ENCODE measurements at regions not wholly inside any gene's neighbourhood (a gene's known extent, or its start where the extent isn't known, plus 50 kb on each side); places are given as distances from the start of the nearest gene placed in this dataset.

DNA sequence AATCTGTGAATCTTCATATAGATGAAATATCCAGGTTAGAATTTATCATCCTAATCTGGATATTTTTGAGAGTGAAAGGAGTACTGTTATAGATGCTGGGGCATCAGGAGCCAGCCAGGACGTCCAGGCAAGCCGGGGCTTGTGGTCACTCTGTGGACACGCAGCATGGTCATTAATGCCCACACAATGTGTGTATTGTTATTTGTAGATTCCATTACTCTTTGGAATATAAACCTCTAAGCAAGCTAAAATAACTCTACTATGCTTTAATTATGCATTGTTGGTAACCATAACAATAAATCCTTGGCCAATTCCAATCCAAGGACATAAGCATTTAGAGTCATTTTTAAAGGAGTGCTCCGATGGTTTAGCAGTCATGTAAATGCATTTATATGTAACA is 137.9 kb downstream of the TM9SF2 start:
- H3K4me3 ChIP-seq (ENCODE audit: control insufficient read depth, low read depth, low read length), result no peak overlapping the region
- DNase-seq (ENCODE audit: low read depth), result no peak
- TF ChIP-seq, protein P1, sequence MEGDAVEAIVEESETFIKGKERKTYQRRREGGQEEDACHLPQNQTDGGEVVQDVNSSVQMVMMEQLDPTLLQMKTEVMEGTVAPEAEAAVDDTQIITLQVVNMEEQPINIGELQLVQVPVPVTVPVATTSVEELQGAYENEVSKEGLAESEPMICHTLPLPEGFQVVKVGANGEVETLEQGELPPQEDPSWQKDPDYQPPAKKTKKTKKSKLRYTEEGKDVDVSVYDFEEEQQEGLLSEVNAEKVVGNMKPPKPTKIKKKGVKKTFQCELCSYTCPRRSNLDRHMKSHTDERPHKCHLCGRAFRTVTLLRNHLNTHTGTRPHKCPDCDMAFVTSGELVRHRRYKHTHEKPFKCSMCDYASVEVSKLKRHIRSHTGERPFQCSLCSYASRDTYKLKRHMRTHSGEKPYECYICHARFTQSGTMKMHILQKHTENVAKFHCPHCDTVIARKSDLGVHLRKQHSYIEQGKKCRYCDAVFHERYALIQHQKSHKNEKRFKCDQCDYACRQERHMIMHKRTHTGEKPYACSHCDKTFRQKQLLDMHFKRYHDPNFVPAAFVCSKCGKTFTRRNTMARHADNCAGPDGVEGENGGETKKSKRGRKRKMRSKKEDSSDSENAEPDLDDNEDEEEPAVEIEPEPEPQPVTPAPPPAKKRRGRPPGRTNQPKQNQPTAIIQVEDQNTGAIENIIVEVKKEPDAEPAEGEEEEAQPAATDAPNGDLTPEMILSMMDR (conservative IDR thresholded peaks at IDR 0.05; ENCODE audit: control insufficient read depth, insufficient read depth, low read depth, low read length), result no peak

DNA sequence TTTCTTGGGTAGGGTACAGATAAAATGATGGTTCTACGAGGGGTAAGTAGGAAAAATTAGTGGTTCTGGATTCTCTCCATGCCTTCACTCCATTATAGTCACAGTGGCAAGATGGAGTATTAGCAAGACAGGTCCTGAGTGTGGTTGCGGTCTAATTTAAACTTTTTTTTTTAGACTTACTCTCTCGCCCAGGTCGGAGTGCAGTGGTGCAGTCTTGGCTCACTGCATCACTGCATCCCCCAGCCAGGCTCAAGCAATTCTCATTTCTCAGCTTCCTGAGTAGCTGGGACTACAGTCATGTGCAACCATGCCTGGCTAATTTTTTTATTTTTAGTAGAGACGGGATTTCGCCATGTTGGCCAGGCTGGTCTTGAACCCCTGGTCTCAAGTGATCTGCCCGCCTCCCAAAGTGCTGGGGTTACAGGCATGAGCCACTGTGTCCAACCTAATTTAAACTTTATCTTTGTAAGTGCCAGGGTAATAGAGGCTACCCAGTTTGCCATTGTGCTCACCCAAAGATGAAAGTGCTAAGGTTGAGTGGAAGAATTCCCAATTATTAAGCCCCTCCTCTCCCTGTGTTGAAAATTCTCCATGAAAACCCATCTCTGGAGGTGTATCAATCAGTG is 135.6 kb downstream of the TM9SF2 start:
- no peak overlapping the region for H3K4me3 ChIP-seq (ENCODE audit: control insufficient read depth, low read depth, low read length)
- TF ChIP-seq, protein P1 (conservative IDR thresholded peaks at IDR 0.05; ENCODE audit: control insufficient read depth, insufficient read depth, low read depth, low read length), result no peak
- DNase-seq (ENCODE audit: low read depth), result no peak

DNA sequence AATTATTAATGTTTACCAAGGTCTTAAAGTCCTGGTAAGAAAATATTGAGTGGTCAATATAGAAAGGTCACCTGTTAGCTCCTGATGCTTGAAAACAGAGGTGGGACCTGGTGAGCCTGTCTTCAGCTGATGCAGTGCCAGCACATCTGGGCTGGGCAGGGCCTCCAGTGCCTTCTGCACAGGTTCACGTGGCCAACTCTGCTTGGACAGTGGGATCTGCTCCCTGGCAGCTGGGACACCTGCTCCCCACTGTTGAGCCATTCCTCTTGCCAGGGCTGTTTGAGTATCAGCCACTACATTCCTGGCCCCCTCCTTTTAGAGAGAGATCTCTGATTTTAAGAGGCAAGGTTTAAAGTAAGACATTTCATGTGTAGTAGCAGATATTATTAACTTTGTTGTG is 135.0 kb downstream of the TM9SF2 start:
- DNase-seq (ENCODE audit: low read depth), result no peak
- H3K4me3 ChIP-seq (ENCODE audit: control insufficient read depth, low read depth, low read length), result no peak overlapping the region
- TF ChIP-seq, protein P1 (conservative IDR thresholded peaks at IDR 0.05; ENCODE audit: control insufficient read depth, insufficient read depth, low read depth, low read length), result no peak

DNA sequence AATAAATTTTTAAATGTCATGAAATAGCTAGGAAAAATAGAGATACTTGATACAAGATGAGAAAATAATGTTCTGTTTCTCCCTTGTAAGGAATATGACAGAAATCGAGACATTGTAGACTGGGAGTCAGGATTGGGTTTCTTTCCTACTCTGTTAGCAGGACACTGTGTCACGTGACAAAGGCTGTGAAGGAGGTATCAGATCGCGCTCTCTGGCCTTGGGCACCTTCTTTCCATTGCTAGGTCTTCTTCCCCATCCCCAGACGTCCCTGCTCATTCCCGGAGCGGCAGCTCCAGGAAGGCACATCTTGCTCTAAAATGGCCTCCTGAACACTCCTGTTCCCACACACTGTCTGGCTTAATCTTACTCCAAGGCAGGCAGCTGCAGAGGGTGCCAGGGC is 133.4 kb downstream of the TM9SF2 start:
- no peak overlapping the region for H3K4me3 ChIP-seq (ENCODE audit: control insufficient read depth, low read depth, low read length)
- TF ChIP-seq, protein P1 (conservative IDR thresholded peaks at IDR 0.05; ENCODE audit: control insufficient read depth, insufficient read depth, low read depth, low read length), result no peak
- no peak for DNase-seq (ENCODE audit: low read depth)

DNA sequence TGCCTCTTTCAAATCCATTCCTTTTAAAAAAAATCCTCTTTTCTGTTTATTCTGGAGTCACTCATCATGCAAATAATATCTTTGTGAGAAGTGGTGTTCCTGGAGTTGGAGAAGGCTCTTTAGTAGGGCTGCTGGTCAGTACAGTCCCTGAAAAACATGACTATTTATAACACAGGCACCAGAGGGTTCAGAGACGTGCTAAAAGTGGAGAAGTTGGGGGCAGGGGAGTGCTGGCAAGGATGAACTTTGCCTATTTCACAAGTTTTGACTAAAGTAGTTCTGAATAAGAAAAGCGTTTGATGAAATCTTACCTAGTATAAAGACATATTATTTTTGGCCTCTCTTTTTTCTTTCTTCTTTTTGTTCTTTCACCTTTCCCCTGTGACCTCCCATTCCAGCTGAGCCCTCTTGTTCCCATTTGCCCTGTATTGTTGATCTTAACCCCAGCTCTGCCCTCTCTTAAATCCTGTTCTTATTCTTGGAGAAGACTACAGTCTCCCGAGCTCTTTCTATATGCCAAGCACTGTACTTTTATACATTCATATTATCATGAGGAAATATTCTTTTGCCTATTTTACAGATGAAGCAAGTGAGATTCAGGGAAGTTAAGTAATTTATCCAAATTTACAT is 129.1 kb downstream of the TM9SF2 start:
- TF ChIP-seq, protein P1 (conservative IDR thresholded peaks at IDR 0.05; ENCODE audit: control insufficient read depth, insufficient read depth, low read depth, low read length), result no peak
- no peak for DNase-seq (ENCODE audit: low read depth)

DNA sequence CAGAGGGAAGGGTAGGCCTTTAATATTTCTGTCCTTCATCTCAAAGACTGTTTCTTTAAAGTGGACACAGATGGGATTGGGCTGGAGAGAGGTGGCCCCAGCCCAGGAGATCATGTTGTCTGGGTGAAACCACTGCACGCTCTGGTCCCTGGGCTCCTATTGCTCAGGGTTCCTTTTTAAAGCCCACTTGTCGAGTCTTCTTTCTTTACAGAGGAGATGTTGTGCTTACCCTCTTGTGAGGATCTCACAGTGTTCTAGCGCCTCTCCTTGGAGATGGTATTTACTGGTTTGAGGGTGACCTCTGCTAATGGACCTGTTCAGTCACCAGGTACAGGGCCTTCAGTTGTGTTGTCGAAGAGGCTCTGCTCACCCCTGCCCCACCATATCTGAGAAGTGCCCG is 128.4 kb downstream of the TM9SF2 start:
- TF ChIP-seq, protein P1 (conservative IDR thresholded peaks at IDR 0.05; ENCODE audit: control insufficient read depth, insufficient read depth, low read depth, low read length), result no peak
- DNase-seq (ENCODE audit: low read depth), result no peak
- H3K4me3 ChIP-seq (ENCODE audit: control insufficient read depth, low read depth, low read length), result no peak overlapping the region

More for the DNA sequence above, 129.1 kb downstream of the TM9SF2 start:
- no peak overlapping the region for H3K4me3 ChIP-seq (ENCODE audit: control insufficient read depth, low read depth, low read length)

Measured in fibroblast of mammary gland (primary cell).